CD4-positive, alpha-beta T cell treated with Interleukin-21 for 1 hour (primary cell): ENCODE measurements at regions not wholly inside any gene's neighbourhood (a gene's known extent, or its start where the extent isn't known, plus 50 kb on each side); places are given as distances from the start of the nearest gene placed in this dataset.
"Not testable (repeated sequence)": the region's sequence is repeated elsewhere in the genome, so short reads cannot be mapped to it uniquely, and the experiment has no call there.

Source experiments
- DNase-seq: peaks from one replicate; pipeline ENCODE4 v3.0.0-alpha.2; 2020

GRCh38 chrX:40788698-40789097, 53.4 kb upstream of the MED14 start:
- DNase-seq, result not testable (repeated sequence)

GRCh38 chrX:40792433-40792832, 57.1 kb upstream of the MED14 start:
- DNase-seq, result no peak

- DNase-seq, result not testable (repeated sequence)
Observed at GRCh38 chrX:40794829-40795130, 59.4 kb upstream of the MED14 start.

DNA sequence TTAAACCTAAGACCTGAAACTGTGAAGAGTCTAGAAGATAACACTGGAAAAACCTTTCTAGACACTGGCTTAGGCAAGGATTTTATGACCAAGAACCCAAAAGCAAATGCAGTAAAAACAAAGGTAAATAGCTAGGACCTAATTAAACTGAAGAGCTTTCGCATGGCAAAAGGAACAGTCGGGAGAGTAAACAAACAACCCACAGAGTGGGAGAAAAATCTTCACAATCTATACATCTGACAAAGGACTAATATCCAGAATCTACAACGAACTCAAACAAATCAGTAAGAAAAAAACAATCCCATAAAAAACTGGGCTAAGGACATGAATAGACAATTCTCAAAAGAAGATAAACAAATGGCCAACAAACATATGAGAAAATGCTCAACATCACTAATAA, 64.4 kb upstream of the MED14 start:
- not testable (repeated sequence) for DNase-seq

DNA sequence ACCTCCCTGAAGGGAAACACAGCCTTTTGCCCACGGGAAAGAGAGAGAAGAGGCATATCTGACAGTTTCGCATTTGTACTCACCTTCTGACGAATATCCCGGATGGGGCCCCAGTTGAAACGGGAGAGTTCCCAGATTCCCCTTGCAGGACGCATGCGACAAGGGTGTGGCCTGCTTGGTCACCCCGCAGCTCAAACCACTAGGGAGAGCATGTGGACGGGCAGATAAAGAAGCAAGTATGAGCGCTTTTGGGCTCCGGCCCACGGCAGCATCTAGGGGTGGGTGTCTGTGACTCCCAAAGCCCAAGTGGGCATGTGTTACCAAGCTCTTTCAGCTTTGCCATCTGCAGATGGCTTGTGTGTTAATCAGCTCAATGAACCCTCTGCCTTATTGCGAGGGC, 70.1 kb upstream of the MED14 start:
- no peak for DNase-seq

DNA sequence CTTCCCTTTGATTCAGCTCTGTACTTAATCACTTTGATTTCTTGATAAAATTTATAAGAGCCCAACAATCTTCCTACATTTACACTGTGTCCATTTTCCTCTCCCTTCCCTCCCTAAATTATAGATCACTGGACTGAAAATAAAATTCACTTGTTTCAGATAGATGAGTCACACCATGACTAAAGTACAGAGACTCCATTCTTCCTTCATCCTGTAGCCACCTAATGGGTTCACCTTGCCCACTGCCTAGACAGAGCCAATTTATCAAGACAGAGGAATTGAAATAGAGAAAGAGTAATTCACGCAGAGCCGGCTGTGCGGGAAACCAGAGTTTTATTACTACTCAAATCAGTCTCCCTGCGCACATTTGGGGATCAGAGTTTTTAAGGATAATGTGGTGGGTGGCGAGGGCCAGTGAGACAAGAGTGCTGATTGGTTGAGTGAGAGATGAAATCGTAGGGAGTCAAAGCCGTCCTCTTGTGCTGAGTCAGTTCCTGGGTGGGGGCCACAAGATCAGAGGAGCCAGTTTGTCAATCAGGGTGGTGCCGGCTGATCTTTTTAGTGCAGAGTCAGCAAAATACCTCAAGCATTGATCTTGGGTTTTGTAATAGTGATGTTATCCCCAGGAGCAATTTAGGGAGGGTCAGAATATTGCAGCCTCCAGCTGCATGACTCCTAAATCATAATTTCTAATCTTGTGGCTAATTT, 71.3 kb upstream of the MED14 start:
- DNase-seq, result no peak

DNA sequence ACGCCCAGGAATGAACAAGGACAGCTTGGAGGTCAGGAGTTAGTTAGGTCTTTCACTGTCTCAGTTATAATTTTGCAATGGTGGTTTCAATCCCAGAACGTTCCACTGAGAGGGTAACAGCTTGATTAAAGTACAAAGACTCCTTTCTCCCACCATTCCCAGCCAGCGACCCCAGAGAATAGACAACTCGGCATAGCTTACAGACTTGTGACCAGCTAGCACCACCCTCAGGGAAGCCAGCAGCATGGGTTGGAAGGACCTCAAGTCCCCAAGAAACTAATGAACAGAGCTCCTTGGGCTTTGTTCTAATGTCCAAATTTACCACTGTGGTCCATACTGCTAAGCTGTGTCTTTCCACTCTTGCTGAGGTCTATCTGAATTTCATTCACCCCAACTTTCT, 72.0 kb upstream of the MED14 start:
- DNase-seq, result no peak

GRCh38 chrX:40808203-40808602, 72.9 kb upstream of the MED14 start:
- no peak for DNase-seq

GRCh38 chrX:40809210-40809609, 73.9 kb upstream of the MED14 start:
- DNase-seq, result no peak

- DNase-seq, result not testable (repeated sequence)
Observed at GRCh38 chrX:40815045-40815444, 79.7 kb upstream of the MED14 start.

DNA sequence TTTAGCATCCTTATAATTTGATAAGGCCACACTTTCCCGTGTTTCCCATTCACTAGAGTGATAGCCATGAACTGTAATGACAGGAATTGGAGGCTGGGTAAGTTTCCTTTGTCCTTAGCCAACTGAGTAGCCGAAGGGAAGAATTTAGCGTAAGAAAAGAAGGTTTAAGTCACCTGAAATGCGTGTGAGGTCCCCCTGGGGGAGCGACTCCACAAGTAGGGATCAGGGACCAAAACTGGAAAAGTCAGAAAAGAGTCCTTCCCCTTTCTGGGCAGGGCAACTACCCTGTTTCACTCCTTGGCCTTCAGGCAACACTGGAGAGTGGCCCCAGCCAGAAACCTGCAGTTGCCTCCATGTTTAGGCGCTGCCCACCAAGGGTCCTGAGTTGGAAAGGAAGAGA, 81.6 kb upstream of the MED14 start:
- no peak for DNase-seq

GRCh38 chrX:40818236-40818635, 82.9 kb upstream of the MED14 start:
- DNase-seq, result no peak

- no peak for DNase-seq
Observed at GRCh38 chrX:40821780-40822179, 86.4 kb upstream of the MED14 start.

DNA sequence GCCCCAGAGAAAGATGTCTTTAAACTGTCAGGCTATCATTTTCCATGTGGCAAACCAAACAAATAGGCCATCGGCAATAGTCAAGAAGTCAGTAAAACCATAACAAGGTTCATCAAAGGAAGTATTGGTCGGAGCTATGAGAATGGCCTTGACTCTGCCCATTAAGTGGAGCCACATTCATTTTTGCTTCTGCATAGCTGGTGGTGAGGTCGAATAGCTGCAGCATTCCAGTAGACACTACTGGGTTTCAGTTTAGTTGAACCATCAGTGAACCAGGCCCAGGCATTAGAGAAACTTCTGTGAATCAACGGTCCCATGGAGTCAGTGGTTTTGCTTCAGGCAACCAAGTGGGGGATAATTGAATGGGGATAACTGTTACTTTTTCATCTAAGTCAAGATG, 92.0 kb upstream of the MED14 start:
- DNase-seq, result no peak

DNA sequence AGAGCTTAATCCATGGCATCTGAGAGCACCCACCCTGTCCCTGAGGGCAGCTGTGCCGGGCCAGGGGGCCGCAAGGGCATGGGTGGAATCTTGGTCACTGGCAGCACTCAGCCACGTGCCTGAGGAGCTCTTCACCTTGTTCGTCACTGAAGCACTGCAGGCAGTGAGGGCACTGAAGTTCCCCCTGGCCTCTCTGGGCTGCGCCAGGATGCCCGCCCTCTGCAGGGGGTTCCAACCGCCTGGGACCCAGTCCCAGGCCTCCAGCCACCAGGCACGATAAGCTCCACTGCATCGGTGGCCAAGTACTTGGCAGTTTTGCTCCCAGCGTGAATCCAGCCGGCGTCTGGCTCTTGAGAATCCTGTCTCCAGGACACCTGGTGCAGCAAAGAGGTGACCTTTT, 96.4 kb upstream of the MED14 start:
- no peak for DNase-seq

GRCh38 chrX:40832723-40833122, 97.4 kb upstream of the MED14 start:
- no peak for DNase-seq

DNA sequence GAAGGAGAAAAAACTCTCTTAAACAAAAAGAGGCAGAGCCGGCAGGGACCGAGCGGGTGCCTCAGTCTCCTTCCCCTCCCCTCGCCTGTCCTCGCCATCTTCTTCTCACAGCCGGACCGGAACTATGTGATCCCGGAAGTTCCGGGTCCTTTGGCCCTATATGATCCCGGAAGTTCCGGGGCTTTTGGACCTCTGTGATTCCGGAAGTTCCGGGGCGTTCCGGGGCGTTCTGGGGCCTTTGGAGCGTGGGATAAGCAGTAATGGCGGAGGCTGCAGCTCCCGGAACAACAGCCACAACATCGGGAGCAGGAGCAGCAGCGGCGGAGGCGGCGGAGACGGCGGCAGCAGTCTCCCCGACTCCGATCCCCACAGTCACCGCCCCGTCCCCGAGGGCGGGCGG, 98.9 kb upstream of the MED14 start:
- DNase-seq, result no peak

GRCh38 chrX:40835526-40835925, 100.2 kb upstream of the MED14 start:
- DNase-seq, result no peak

- no peak for DNase-seq
Observed at GRCh38 chrX:40843643-40844042, 108.3 kb upstream of the MED14 start.

- no peak for DNase-seq
Observed at GRCh38 chrX:40844471-40844870, 109.1 kb upstream of the MED14 start.

- DNase-seq, result no peak
Observed at GRCh38 chrX:40845331-40845911, 110.1 kb upstream of the MED14 start.

DNA sequence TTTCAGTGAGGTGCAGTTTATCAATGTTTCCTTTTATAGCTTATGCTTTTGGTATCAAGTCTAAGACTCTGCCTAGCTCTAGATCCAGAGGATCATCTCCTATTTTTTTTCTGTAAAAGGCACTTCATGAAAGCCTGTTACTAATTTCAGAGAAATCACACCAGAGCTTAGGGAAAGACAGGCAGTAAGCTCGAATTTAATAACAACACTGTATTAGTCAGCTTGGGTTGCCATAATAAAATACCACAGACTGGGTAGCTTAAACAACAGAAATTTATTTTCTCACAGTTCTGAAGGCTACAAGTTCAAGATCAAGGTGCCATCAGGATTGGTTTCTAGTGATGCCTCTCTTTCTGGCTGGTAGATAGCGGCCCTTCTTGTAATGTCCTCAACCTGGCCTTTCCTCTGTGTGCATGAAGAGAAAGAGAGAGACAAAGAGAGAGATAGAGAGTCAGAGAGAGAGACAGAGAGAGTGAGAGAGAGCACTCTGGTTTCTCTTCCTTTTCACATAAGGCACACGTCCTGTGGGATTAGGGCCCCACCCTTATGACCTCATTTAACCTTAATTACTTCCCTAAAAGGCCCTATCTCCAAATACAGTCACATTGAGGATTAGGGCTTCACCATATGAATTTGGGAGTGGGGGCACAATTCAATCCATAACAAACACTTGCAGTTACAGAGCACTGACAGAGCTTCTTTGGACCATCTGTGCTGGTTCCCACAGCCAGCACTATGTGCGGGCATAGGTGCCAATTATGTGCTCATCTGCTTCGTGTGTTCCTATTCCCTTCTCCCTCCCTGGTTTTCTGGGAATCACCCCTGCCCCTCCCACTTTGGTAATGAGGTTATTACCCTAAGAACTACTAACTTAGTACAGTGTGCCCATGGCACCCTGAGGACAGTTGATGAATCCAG, 114.8 kb upstream of the MED14 start:
- no peak for DNase-seq

GRCh38 chrX:40852586-40852985, 117.2 kb upstream of the MED14 start:
- no peak for DNase-seq
